GM12878 (cell line): ENCODE measurements at regions not wholly inside any gene's neighbourhood (a gene's known extent, or its start where the extent isn't known, plus 50 kb on each side); places are given as distances from the start of the nearest gene placed in this dataset.

Source experiments
- ATAC-seq: fragments of 200-7000 bp; cut with Tn5 transposase; 3 replicates; pipeline ENCODE4 v1.9.1; 2020; ENCODE audit warnings: mild to moderate bottlenecking, moderate library complexity
- BruUV-seq: library from RNA; stranded (reverse); fragments of 400-500 nt; replicated peaks from 2 replicates; lab custom pipeline; 2021; lab: Mats Ljungman, UMichigan
- CTCF ChIA-PET: fragments of 300-600 bp; sonication (Branson Sonifier 250); formaldehyde crosslinking; extraction: SDS; loops from one replicate; lab custom pipeline; 2021; ENCODE audit warnings: inconsistent platforms; lab: Yijun Ruan, JAX
- POLR2A ChIA-PET: fragments of 350-600 bp; formaldehyde crosslinking; extraction: SDS; loops from one replicate; lab custom pipeline; 2021; ENCODE audit warnings: inconsistent platforms; lab: Charles Lee
- RAD21 ChIA-PET: fragments of 300-600 bp; sonication (Branson Sonifier 250); formaldehyde crosslinking; loops from one replicate; lab custom pipeline; 2023; ENCODE audit warnings: antibody characterized with exemption; ENCODE audit not compliant: unreplicated experiment; lab: Charles Lee
- SMC1A ChIA-PET: fragments of 300-600 bp; sonication (Branson Sonifier 250); formaldehyde crosslinking; loops from one replicate; lab custom pipeline; 2023; ENCODE audit not compliant: unreplicated experiment, uncharacterized antibody; lab: Charles Lee
- DNase-seq: peaks from one replicate; pipeline ENCODE4 v3.0.0-alpha.2; 2011; ENCODE audit warnings: low read depth, low spot score
- FAIRE-seq: peaks from 3 replicates; lab custom pipeline; 2011; peaks lifted over from hg19 to GRCh38; lab: Jason Lieb, UNC
- H2AFZ ChIP-seq: 2 replicates; pipeline ENCODE4 v1.6.0; 2011; ENCODE audit warnings: low read depth, low read length, control low read depth; ENCODE audit not compliant: control insufficient read depth
- H3K27ac ChIP-seq: 2 replicates; pipeline ENCODE4 v1.5.1; 2011; ENCODE audit warnings: control low read depth; ENCODE audit not compliant: control insufficient read depth, insufficient read depth
- H3K27me3 ChIP-seq, 2 experiments: replicated peaks in 1 of 2; 2 replicates each; pipeline versions ENCODE4 v1.6.0 to v1.6.1; 2011; ENCODE audit warnings: low read length in 1 of 2; ENCODE audit not compliant: control insufficient read depth in 2 of 2, insufficient read depth in 2 of 2
- H3K36me3 ChIP-seq, 2 experiments: 2 replicates each; pipeline ENCODE4 v1.5.1; 2011; ENCODE audit warnings: low read length in 1 of 2; ENCODE audit not compliant: control insufficient read depth in 2 of 2, insufficient read depth in 2 of 2
- H3K4me1 ChIP-seq: 2 replicates; pipeline ENCODE4 v1.6.1; 2011; ENCODE audit warnings: mild to moderate bottlenecking, low read length, moderate library complexity, mixed read lengths; ENCODE audit not compliant: control insufficient read depth, insufficient read depth
- H3K4me2 ChIP-seq: 2 replicates; pipeline ENCODE4 v1.6.0; 2011; ENCODE audit warnings: control low read depth; ENCODE audit not compliant: control insufficient read depth, insufficient read depth
- H3K4me3 ChIP-seq: fragments of 200-600 bp; sonication (generic); 2 replicates; pipeline ENCODE4 v1.5.1; 2016
- H3K79me2 ChIP-seq: 2 replicates; pipeline ENCODE4 v1.6.0; 2011; ENCODE audit warnings: low read length; ENCODE audit not compliant: control insufficient read depth, insufficient read depth
- H3K9ac ChIP-seq: 2 replicates; pipeline ENCODE4 v1.8.0; 2011; ENCODE audit warnings: low read length, control low read depth, mixed read lengths; ENCODE audit not compliant: control insufficient read depth, insufficient read depth
- H3K9me3 ChIP-seq: replicated peaks from 3 replicates; pipeline ENCODE4 v1.5.1; 2011; ENCODE audit warnings: mild to moderate bottlenecking, low read length; ENCODE audit not compliant: control insufficient read depth, insufficient read depth
- H4K20me1 ChIP-seq: 2 replicates; pipeline ENCODE4 v1.6.0; 2011; ENCODE audit not compliant: control insufficient read depth, insufficient read depth
- CEBPZ ChIP-seq: fragments of 150-350 bp; IDR thresholded peaks from 2 replicates; pipeline ENCODE4 v1.6.1; 2016; ENCODE audit warnings: low read depth, low read length
- CTCF ChIP-seq, 3 experiments: IDR thresholded peaks in 2 of 3; conservative IDR thresholded peaks in 1 of 3; 2 replicates each; pipeline ENCODE4 v1.5.1; 2011; ENCODE audit warnings: low read depth in 3 of 3, low read length in 3 of 3, mild to moderate bottlenecking in 3 of 3, control low read depth in 2 of 3, moderate library complexity in 2 of 3, inconsistent platforms in 1 of 3, mixed read lengths in 1 of 3; ENCODE audit not compliant: control insufficient read depth in 2 of 3, insufficient read depth in 1 of 3; ENCODE audit errors: extremely low read depth in 1 of 3
- FOXM1 ChIP-seq: IDR thresholded peaks from 2 replicates; pipeline ENCODE4 v1.6.1; 2012; ENCODE audit warnings: low read depth, mild to moderate bottlenecking, inconsistent platforms, low read length, moderate library complexity
- HCFC1 ChIP-seq: fragments of 150-350 bp; IDR thresholded peaks from 2 replicates; pipeline ENCODE4 v1.6.1; 2014; ENCODE audit warnings: low read length
- JUND ChIP-seq: IDR thresholded peaks from 2 replicates; pipeline ENCODE4 v1.6.1; 2012; ENCODE audit warnings: low read depth, mild to moderate bottlenecking, low read length, improper control_type of control experiment, moderate library complexity
- NKRF ChIP-seq: fragments of 450-650 bp; conservative IDR thresholded peaks from 2 replicates; pipeline ENCODE4 v1.6.1; 2017; ENCODE audit warnings: mild to moderate bottlenecking, moderate library complexity
- WGBS: methylation state at CpG from one replicate; pipeline ENCODE4 v1.1.6; 2016; ENCODE audit warnings: low lambda C conversion rate; ENCODE audit not compliant: insufficient replicate concordance, insufficient coverage; ENCODE audit errors: missing lambda C conversion rate; 5-methylcytosine and 5-hydroxymethylcytosine counted together
- in situ Hi-C: fragments of 300-500 bp; cut with MboI; formaldehyde crosslinking; loops from 9 replicates; pipeline ENCODE4 v1.14.3; 2018; ENCODE audit warnings: mixed read lengths
- intact Hi-C: fragments of 100-400 bp; cut with micrococcal nuclease; formaldehyde crosslinking; loops from one replicate; pipeline ENCODE4 v1.14.2; 2022; ENCODE audit not compliant: unreplicated experiment

- Histone ChIP-seq H3K4me3 (no peak overlapping the region), H3K36me3 (no peaks in the 10 kb centered on the region), H4K20me1 (no peaks in the 10 kb centered on the region), H3K27me3 (no peaks in the 10 kb centered on the region), H3K4me1 (peaks cover 19% of the 10 kb centered on the region), H3K9ac (no peak overlapping the region), H3K79me2 (no peaks in the 10 kb centered on the region), H3K27ac (no peak overlapping the region), H2AFZ (no peak overlapping the region), H3K9me3 (no peaks in the 10 kb centered on the region; the same call in 2 of the 3 replicates), H3K4me2 (no peak overlapping the region)
- ATAC-seq (no peak), DNase-seq (no peak), FAIRE-seq (no peak)
- BruUV-seq = no TSS peak
- ChIA-PET SMC1A (interaction anchor here (1.0 to 6.5 kb wide), 6 partner anchors 11 to 724 kb away, joined by 3 to 42 read pairs (median 4); no protein-coding TSS in a partner anchor), CTCF (interaction anchor here (0.6 to 1.9 kb wide), 5 partner anchors 11 to 590 kb away, joined by 3 to 5 read pairs (median 3); no protein-coding TSS in a partner anchor), POLR2A (interaction anchor here (0.6 kb wide), 1 partner anchor 804 kb away, joined by 3 read pairs; no protein-coding TSS in a partner anchor), RAD21 (interaction anchor here (1.3 kb wide), 1 partner anchor 147 kb away, joined by 5 read pairs; no protein-coding TSS in a partner anchor)
- TF ChIP-seq CTCF (IDR thresholded peaks at IDR 0.05 in 2 of 3, conservative IDR thresholded peaks at IDR 0.05 in 1 of 3; ENCODE audit: control insufficient read depth in 2 of 3, extremely low read depth in 1 of 3, insufficient read depth in 1 of 3, low read depth in 3 of 3, low read length in 3 of 3) (no peak), FOXM1 (no peak), HCFC1 (no peak), NKRF (no peak), CEBPZ (no peak), JUND (no peak)
- intact Hi-C loops = no loop called here
- in situ Hi-C loops = no loop called here
- 58% methylated on average over 2 of the region's 2 CpGs for WGBS
Measured at GRCh38 chr6:105499136-105499870, 96.4 kb upstream of the PREP start.
